Tongue (tissue), 1 donor: ENCODE measurements at regions not wholly inside any gene's neighbourhood (a gene's known extent, or its start where the extent isn't known, plus 50 kb on each side); places are given as distances from the start of the nearest gene placed in this dataset.
"Not testable (repeated sequence)": the region's sequence is repeated elsewhere in the genome, so short reads cannot be mapped to it uniquely, and the experiment has no call there.

ENCODE experiments used
- DNase-seq: peaks from one replicate; pipeline ENCODE4 v3.0.0-alpha.2; 2015

GRCh38 chr2:57343391-57344006 lies 703.1 kb upstream of the VRK2 start:
- DNase-seq, result no peak

- DNase-seq, result no peak
Measured at GRCh38 chr2:57368190-57368589, 678.4 kb upstream of the VRK2 start.

GRCh38 chr2:57370882-57371585 lies 675.6 kb upstream of the VRK2 start:
- peak; percentile 47 for DNase-seq

GRCh38 chr2:57372237-57372984 lies 674.2 kb upstream of the VRK2 start:
- DNase-seq, result no peak

- DNase-seq, result no peak
Measured at GRCh38 chr2:57373530-57373929, 673.1 kb upstream of the VRK2 start.

GRCh38 chr2:57376985-57377384 lies 669.6 kb upstream of the VRK2 start:
- peak; percentile 14 for DNase-seq

GRCh38 chr2:57386305-57386704 lies 660.3 kb upstream of the VRK2 start:
- DNase-seq, result no peak

- no peak for DNase-seq
Measured at GRCh38 chr2:57396355-57397098, 650.1 kb upstream of the VRK2 start.

GRCh38 chr2:57397550-57398360 lies 648.9 kb upstream of the VRK2 start:
- DNase-seq, result no peak

GRCh38 chr2:57399057-57399456 lies 647.5 kb upstream of the VRK2 start:
- DNase-seq, result no peak

GRCh38 chr2:57402096-57402495 lies 644.5 kb upstream of the VRK2 start:
- DNase-seq, result no peak

GRCh38 chr2:57402755-57403154 lies 643.9 kb upstream of the VRK2 start:
- DNase-seq, result no peak

- no peak for DNase-seq
Measured at GRCh38 chr2:57407772-57408201, 638.8 kb upstream of the VRK2 start.

- no peak for DNase-seq
Measured at GRCh38 chr2:57408587-57408986, 638.0 kb upstream of the VRK2 start.

GRCh38 chr2:57417007-57417406 lies 629.6 kb upstream of the VRK2 start:
- no peak for DNase-seq

GRCh38 chr2:57418859-57419346 lies 627.7 kb upstream of the VRK2 start:
- DNase-seq, result not testable (repeated sequence)

GRCh38 chr2:57429831-57430230 lies 616.8 kb upstream of the VRK2 start:
- no peak for DNase-seq

- no peak for DNase-seq
Measured at GRCh38 chr2:57432528-57432927, 614.1 kb upstream of the VRK2 start.

- no peak for DNase-seq
Measured at GRCh38 chr2:57434441-57434840, 612.2 kb upstream of the VRK2 start.

GRCh38 chr2:57434972-57435371 lies 611.6 kb upstream of the VRK2 start:
- DNase-seq, result no peak

- DNase-seq, result no peak
Measured at GRCh38 chr2:57437077-57437476, 609.5 kb upstream of the VRK2 start.

GRCh38 chr2:57440437-57440836 lies 606.2 kb upstream of the VRK2 start:
- no peak for DNase-seq
